Fibroblast of lung (primary cell): ENCODE measurements at regions not wholly inside any gene's neighbourhood (a gene's known extent, or its start where the extent isn't known, plus 50 kb on each side); places are given as distances from the start of the nearest gene placed in this dataset.

Source experiments
- DNase-seq, 2 donors: peaks; one replicate each; pipeline versions ENCODE4 v3.0.0 to v3.0.0-alpha.2; 2010; ENCODE audit warnings: low read depth in 2 of 2
- H2AFZ ChIP-seq: 2 replicates; pipeline ENCODE4 v1.5.1; 2012; ENCODE audit warnings: low read length, control low read depth, inconsistent platforms
- H3K27ac ChIP-seq: 2 replicates; pipeline ENCODE4 v1.5.1; 2011; ENCODE audit warnings: low read length, control low read depth; ENCODE audit not compliant: insufficient read depth
- H3K27me3 ChIP-seq: 2 replicates; pipeline ENCODE4 v1.5.1; 2011; ENCODE audit warnings: mild to moderate bottlenecking, low read length; ENCODE audit not compliant: control insufficient read depth, insufficient read depth
- H3K36me3 ChIP-seq: 2 replicates; pipeline ENCODE4 v1.5.1; 2011; ENCODE audit warnings: low read length; ENCODE audit not compliant: control insufficient read depth, insufficient read depth
- H3K4me1 ChIP-seq: 2 replicates; pipeline ENCODE4 v1.5.1; 2011; ENCODE audit warnings: low read length; ENCODE audit not compliant: control insufficient read depth, insufficient read depth; ENCODE audit errors: extremely low read depth
- H3K4me2 ChIP-seq: 2 replicates; pipeline ENCODE4 v1.5.1; 2011; ENCODE audit warnings: low read length, control low read depth; ENCODE audit not compliant: insufficient read depth; ENCODE audit errors: extremely low read depth
- H3K4me3 ChIP-seq, 4 experiments: fragments of 200-600 bp in 1 of 4; sonication (generic) in 1 of 4; replicated peaks in 1 of 4; 2 replicates each; pipeline ENCODE4 v1.5.1; 2011 to 2016; ENCODE audit warnings: low read length in 4 of 4, low read depth in 3 of 4, mild to moderate bottlenecking in 3 of 4, control low read depth in 2 of 4, inconsistent platforms in 1 of 4, mixed read lengths in 1 of 4; ENCODE audit not compliant: insufficient read depth in 1 of 4; ENCODE audit errors: control extremely low read depth in 1 of 4
- H3K79me2 ChIP-seq: 2 replicates; pipeline ENCODE4 v1.5.1; 2012; ENCODE audit warnings: mild to moderate bottlenecking, low read length, inconsistent platforms; ENCODE audit not compliant: control insufficient read depth, insufficient read depth
- H3K9ac ChIP-seq: 2 replicates; pipeline ENCODE4 v1.5.1; 2011; ENCODE audit warnings: mild to moderate bottlenecking, low read length, control low read depth; ENCODE audit not compliant: insufficient read depth
- H3K9me3 ChIP-seq: 2 replicates; pipeline ENCODE4 v1.5.1; 2012; ENCODE audit warnings: low read depth, low read length; ENCODE audit not compliant: control insufficient read depth, insufficient read depth
- H4K20me1 ChIP-seq: 2 replicates; pipeline ENCODE4 v1.5.1; 2011; ENCODE audit warnings: low read length; ENCODE audit not compliant: control insufficient read depth, insufficient read depth; ENCODE audit errors: extremely low read depth
- CTCF ChIP-seq, 2 donors: IDR thresholded peaks in 1 of 2; conservative IDR thresholded peaks in 1 of 2; 1 replicate in 1 of 2; 2 replicates in 1 of 2; pipeline ENCODE4 v1.5.1; 2011 to 2012; ENCODE audit warnings: low read length in 2 of 2, control low read depth in 1 of 2, inconsistent platforms in 1 of 2, low read depth in 1 of 2, mild to moderate bottlenecking in 1 of 2
- EZH2 ChIP-seq: IDR thresholded peaks from 2 replicates; pipeline ENCODE4 v1.5.1; 2012; ENCODE audit warnings: low read length, control low read depth, mild to moderate bottlenecking; ENCODE audit errors: missing control alignments

GRCh38 chr9:105055917-105056316 is 128.0 kb upstream of the ABCA1 start:
- H3K79me2 ChIP-seq = no peaks in the 10 kb centered on the region
- no peak for TF ChIP-seq EZH2
- TF ChIP-seq CTCF (conservative IDR thresholded peaks at IDR 0.05 in 1 of 2, IDR thresholded peaks at IDR 0.05 in 1 of 2; ENCODE audit: low read depth in 1 of 2, low read length in 2 of 2) = no peak
- no peaks in the 10 kb centered on the region for H3K9me3 ChIP-seq
- H3K4me3 ChIP-seq = no peak overlapping the region
- H3K4me1 ChIP-seq = peaks cover 12% of the 10 kb centered on the region
- peak; percentile 70 to 74 for DNase-seq
- H3K9ac ChIP-seq = no peak overlapping the region
- H4K20me1 ChIP-seq = no peaks in the 10 kb centered on the region
- no peak overlapping the region for H3K27ac ChIP-seq
- H3K27me3 ChIP-seq = no peaks in the 10 kb centered on the region
- H3K36me3 ChIP-seq = no peaks in the 10 kb centered on the region
- H3K4me2 ChIP-seq = no peak overlapping the region
- no peak overlapping the region for H2AFZ ChIP-seq

- Histone ChIP-seq H4K20me1 (no peaks in the 10 kb centered on the region), H3K9ac (no peak overlapping the region), H3K4me1 (peaks cover 12% of the 10 kb centered on the region), H2AFZ (no peak overlapping the region), H3K9me3 (no peaks in the 10 kb centered on the region), H3K79me2 (no peaks in the 10 kb centered on the region), H3K27me3 (no peaks in the 10 kb centered on the region), H3K27ac (no peak overlapping the region), H3K4me3 (no peak overlapping the region), H3K4me2 (no peak overlapping the region), H3K36me3 (no peaks in the 10 kb centered on the region)
- TF ChIP-seq EZH2 = no peak
- no peak for TF ChIP-seq CTCF (conservative IDR thresholded peaks at IDR 0.05 in 1 of 2, IDR thresholded peaks at IDR 0.05 in 1 of 2; ENCODE audit: low read depth in 1 of 2, low read length in 2 of 2)
- no peak for DNase-seq
These were observed 129.6 kb upstream of the ABCA1 start for GRCh38 chr9:105057551-105057950.

GRCh38 chr9:105059252-105059651 is 131.3 kb upstream of the ABCA1 start:
- H3K4me3 ChIP-seq = no peak overlapping the region
- no peak for TF ChIP-seq CTCF (conservative IDR thresholded peaks at IDR 0.05 in 1 of 2, IDR thresholded peaks at IDR 0.05 in 1 of 2; ENCODE audit: low read depth in 1 of 2, low read length in 2 of 2)
- no peak for TF ChIP-seq EZH2
- no peaks in the 10 kb centered on the region for H3K9me3 ChIP-seq
- H3K27me3 ChIP-seq = no peaks in the 10 kb centered on the region
- peak; percentile 44 to 55 for DNase-seq
- H2AFZ ChIP-seq = no peak overlapping the region
- H3K27ac ChIP-seq = no peak overlapping the region
- no peaks in the 10 kb centered on the region for H3K79me2 ChIP-seq
- no peaks in the 10 kb centered on the region for H3K36me3 ChIP-seq
- no peak overlapping the region for H3K4me2 ChIP-seq
- H3K9ac ChIP-seq = no peak overlapping the region
- no peaks in the 10 kb centered on the region for H4K20me1 ChIP-seq
- peaks cover 10% of the 10 kb centered on the region for H3K4me1 ChIP-seq
